Aorta (tissue), 5 donors: ENCODE measurements at regions not wholly inside any gene's neighbourhood (a gene's known extent, or its start where the extent isn't known, plus 50 kb on each side); places are given as distances from the start of the nearest gene placed in this dataset.

ENCODE experiments used
- ATAC-seq: fragments of 200-7000 bp; cut with Tn5 transposase; one replicate; pipeline ENCODE4 v1.9.1; 2022; ENCODE audit warnings: moderate library complexity; ENCODE audit not compliant: low FRiP score
- DNase-seq, 2 donors: peaks; one replicate each; pipeline ENCODE4 v3.0.0-alpha.2; 2020
- H3K27ac ChIP-seq, 2 donors: one replicate each; pipeline ENCODE4 v1.5.1; 2013; ENCODE audit warnings: low read length in 2 of 2, mild to moderate bottlenecking in 2 of 2, moderate library complexity in 2 of 2, control low read depth in 1 of 2, inconsistent platforms in 1 of 2, low read depth in 1 of 2
- H3K27me3 ChIP-seq, 2 donors: one replicate each; pipeline ENCODE4 v1.6.1; 2013; ENCODE audit warnings: control low read depth in 1 of 2, low read length in 1 of 2, mild to moderate bottlenecking in 1 of 2, moderate library complexity in 1 of 2; ENCODE audit not compliant: insufficient read depth in 2 of 2, control insufficient read depth in 1 of 2
- H3K36me3 ChIP-seq, 2 donors: one replicate each; pipeline ENCODE4 v1.6.1; 2013; ENCODE audit warnings: control low read depth in 1 of 2, low read length in 1 of 2, mild to moderate bottlenecking in 1 of 2; ENCODE audit not compliant: insufficient read depth in 2 of 2, control insufficient read depth in 1 of 2
- H3K4me1 ChIP-seq, 2 donors: one replicate each; pipeline ENCODE4 v1.6.1; 2013; ENCODE audit warnings: low read length in 2 of 2, control low read depth in 1 of 2, mild to moderate bottlenecking in 1 of 2, moderate library complexity in 1 of 2; ENCODE audit not compliant: insufficient read depth in 2 of 2, control insufficient read depth in 1 of 2
- H3K4me3 ChIP-seq, 2 donors: one replicate each; pipeline ENCODE4 v1.5.1; 2013; ENCODE audit warnings: low read length in 2 of 2, control low read depth in 1 of 2, mild to moderate bottlenecking in 1 of 2
- H3K9me3 ChIP-seq: one replicate; pipeline ENCODE4 v1.6.1; 2013; ENCODE audit warnings: mild to moderate bottlenecking, low read length; ENCODE audit not compliant: control insufficient read depth
- WGBS, 2 donors: extraction: QIAGEN DNeasy Blood & Tissue Kit; methylation state at CpG; one replicate each; pipeline ENCODE4 v1.1.7; 2013; 5-methylcytosine and 5-hydroxymethylcytosine counted together
- intact Hi-C, 2 donors: fragments of 100-400 bp; cut with DNase I; formaldehyde crosslinking; loops; one replicate each; pipeline versions ENCODE4 v1.14.2 to v1.15.0; 2022
- donor health status: healthy with polysubstance abuse.
- donor health status: Bipolar disorder and iron deficiency.
- donor health status: DM: no; HTN: no; CAD: no.
- donor health status: DM: no; HTN: no; CAD: no.
- donor health status: DM: yes; HTN: yes; CAD: no.

GRCh38 chr4:184534511-184535391 lies 60.4 kb upstream of the IRF2 start:
- H3K27me3 ChIP-seq, result no peaks in the 10 kb centered on the region
- no peak overlapping the region for H3K4me3 ChIP-seq
- peak overlapping the region; percentile 10 to 97 for H3K27ac ChIP-seq
- peaks cover 0 to 4% of the 10 kb centered on the region in 2 donors for H3K4me1 ChIP-seq
- 39 to 40% methylated on average over 5 of the region's 5 CpGs for WGBS, 2 donors
- H3K36me3 ChIP-seq, result no peaks in the 10 kb centered on the region
- DNase-seq, result no peak
- intact Hi-C loops, result loop anchor here (2.0 to 10.0 kb wide), 5 partner anchors 110 to 247 kb away; partner anchors contain the start of genes CASP3 (in 2 of the 2) and PRIMPOL (in 2 of the 2)
- no peaks in the 10 kb centered on the region for H3K9me3 ChIP-seq
- no peak for ATAC-seq

GRCh38 chr4:184533908-184534307 lies 59.6 kb upstream of the IRF2 start:
- no peaks in the 10 kb centered on the region for H3K36me3 ChIP-seq
- no peaks in the 10 kb centered on the region for H3K27me3 ChIP-seq
- no peak overlapping the region for H3K4me3 ChIP-seq
- no peak for ATAC-seq
- peaks cover 0 to 4% of the 10 kb centered on the region in 2 donors for H3K4me1 ChIP-seq
- intact Hi-C loops, result loop anchor here (2.0 to 10.0 kb wide), 3 partner anchors 111 to 133 kb away; partner anchors contain the start of genes CASP3 (in 1 of the 2) and PRIMPOL (in 1 of the 2)
- peak overlapping the region; percentile 55 to 90 for H3K27ac ChIP-seq
- no peaks in the 10 kb centered on the region for H3K9me3 ChIP-seq
- no peak for DNase-seq

DNA sequence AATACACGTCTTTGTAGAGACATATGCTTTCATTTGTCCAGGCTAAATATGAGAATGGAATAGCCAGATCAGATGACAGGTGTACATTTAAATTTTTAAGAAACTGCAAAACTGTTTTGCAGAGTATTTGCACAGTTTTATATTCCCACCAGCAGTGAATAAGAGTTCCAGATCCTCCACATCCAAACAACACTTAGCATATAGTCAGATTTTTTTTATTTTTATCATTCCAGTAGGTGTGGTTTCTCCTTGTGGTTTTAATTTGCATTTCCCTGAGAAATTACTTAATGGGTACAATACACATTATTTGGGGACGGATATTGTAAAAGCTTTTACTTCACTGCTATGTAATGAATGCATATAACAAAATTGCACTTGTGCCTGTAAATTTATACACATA lies 56.7 kb upstream of the IRF2 start:
- Histone ChIP-seq H3K36me3 (no peaks in the 10 kb centered on the region), H3K9me3 (no peaks in the 10 kb centered on the region), H3K4me3 (no peak overlapping the region), H3K27ac (no peak overlapping the region), H3K4me1 (peaks cover 0 to 4% of the 10 kb centered on the region in 2 donors), H3K27me3 (no peaks in the 10 kb centered on the region)
- ATAC-seq (no peak), DNase-seq (no peak)
- intact Hi-C loops, result loop anchor here in 1 of 2 donors (10.0 kb wide), 2 partner anchors 114 to 126 kb away; partner anchors contain the start of genes CASP3 and PRIMPOL
- WGBS, 2 donors, result 79 to 84% methylated on average over 2 of the region's 2 CpGs

- intact Hi-C loops, result no loop called here
- WGBS, 2 donors, result 77 to 93% methylated on average over 5 of the region's 5 CpGs
- ATAC-seq (no peak), DNase-seq (no peak)
- H3K4me3 ChIP-seq, result no peak overlapping the region
- H3K27me3 ChIP-seq, result no peaks in the 10 kb centered on the region
- no peaks in the 10 kb centered on the region for H3K9me3 ChIP-seq
- H3K4me1 ChIP-seq, result no peaks in the 10 kb centered on the region
- H3K36me3 ChIP-seq, result no peaks in the 10 kb centered on the region
- H3K27ac ChIP-seq, result no peak overlapping the region
Measured at GRCh38 chr4:184529283-184529682, 54.9 kb upstream of the IRF2 start.

- Histone ChIP-seq H3K27ac (no peak overlapping the region), H3K4me1 (no peaks in the 10 kb centered on the region), H3K9me3 (no peaks in the 10 kb centered on the region), H3K36me3 (no peaks in the 10 kb centered on the region), H3K4me3 (no peak overlapping the region), H3K27me3 (no peaks in the 10 kb centered on the region)
- DNase-seq (no peak), ATAC-seq (no peak)
- intact Hi-C loops, result no loop called here
- 77 to 78% methylated on average over 3 of the region's 3 CpGs for WGBS, 2 donors
Measured at GRCh38 chr4:184528713-184529112, 54.4 kb upstream of the IRF2 start.

DNA sequence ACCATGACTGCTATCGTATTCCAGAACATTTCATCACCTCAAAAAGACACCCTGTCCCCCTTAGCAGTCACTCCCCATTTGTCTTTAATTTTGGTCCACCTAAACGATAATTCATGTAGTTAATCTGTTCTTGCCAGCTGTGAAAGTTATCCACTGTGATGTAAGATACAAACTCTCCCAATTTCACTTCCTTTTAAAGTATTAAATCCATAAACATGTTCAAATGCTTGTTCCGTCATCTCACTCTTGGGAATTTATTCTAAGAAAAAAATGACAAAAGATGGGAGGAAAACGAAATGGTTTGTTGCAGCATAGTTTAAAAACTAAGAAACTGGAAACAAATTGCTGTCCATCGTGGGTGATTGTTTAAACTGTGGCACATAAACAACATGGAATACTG lies 53.7 kb upstream of the IRF2 start:
- Histone ChIP-seq H3K4me3 (no peak overlapping the region), H3K36me3 (no peaks in the 10 kb centered on the region), H3K4me1 (no peaks in the 10 kb centered on the region), H3K9me3 (no peaks in the 10 kb centered on the region), H3K27ac (no peak overlapping the region), H3K27me3 (no peaks in the 10 kb centered on the region)
- intact Hi-C loops, result no loop called here
- ATAC-seq (no peak), DNase-seq (no peak)
- WGBS, 2 donors, result 60 to 66% methylated on average over 5 of the region's 5 CpGs

DNA sequence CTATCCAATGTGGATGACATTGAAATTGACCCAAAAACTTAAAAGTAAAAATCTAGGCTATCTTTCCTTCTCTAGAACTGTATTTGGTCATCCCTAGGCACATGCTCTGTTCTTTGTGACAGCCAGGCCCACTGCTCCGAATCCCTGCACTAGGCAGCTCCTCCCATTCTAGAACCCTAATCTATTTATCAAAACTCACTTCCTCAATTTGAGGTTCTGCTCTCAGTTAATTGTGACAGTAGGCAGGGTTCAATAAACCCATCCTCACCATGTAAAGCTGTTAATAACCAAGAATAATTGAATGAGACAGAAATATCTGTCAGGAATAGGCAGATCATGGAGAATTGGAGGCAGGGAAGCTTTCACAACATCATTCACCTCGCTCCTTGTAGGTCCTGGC lies 51.9 kb upstream of the IRF2 start:
- Histone ChIP-seq H3K27ac (no peak overlapping the region), H3K27me3 (no peaks in the 10 kb centered on the region), H3K9me3 (no peaks in the 10 kb centered on the region), H3K4me1 (no peaks in the 10 kb centered on the region), H3K36me3 (no peaks in the 10 kb centered on the region), H3K4me3 (no peak overlapping the region)
- ATAC-seq (no peak), DNase-seq (no peak)
- 84 to 89% methylated on average over 2 of the region's 2 CpGs for WGBS, 2 donors
- intact Hi-C loops, result no loop called here
